Lung (tissue), 11 donors: ENCODE measurements at regions not wholly inside any gene's neighbourhood (a gene's known extent, or its start where the extent isn't known, plus 50 kb on each side); places are given as distances from the start of the nearest gene placed in this dataset.

Source experiments
- ATAC-seq: fragments of 200-7000 bp; cut with Tn5 transposase; one replicate; pipeline ENCODE4 v1.9.1; 2020; ENCODE audit warnings: moderate number of reproducible peaks; ENCODE audit not compliant: insufficient read depth, low FRiP score
- DNase-seq, 3 donors: peaks; one replicate each; pipeline ENCODE4 v3.0.0-alpha.2; 2013 to 2017
- H3K27ac ChIP-seq, 2 donors: one replicate each; pipeline ENCODE4 v1.5.1; 2013; ENCODE audit warnings: mild to moderate bottlenecking in 2 of 2, moderate library complexity in 2 of 2, control low read depth in 1 of 2, inconsistent platforms in 1 of 2, low read depth in 1 of 2, low read length in 1 of 2
- H3K27me3 ChIP-seq, 3 donors: one replicate each; pipeline ENCODE4 v1.5.1; 2013; ENCODE audit warnings: low read length in 2 of 3; ENCODE audit not compliant: control insufficient read depth in 3 of 3, insufficient read depth in 3 of 3
- H3K36me3 ChIP-seq, 4 donors: one replicate each; pipeline ENCODE4 v1.5.1; 2013; ENCODE audit warnings: low read length in 4 of 4, mild to moderate bottlenecking in 1 of 4, moderate library complexity in 1 of 4; ENCODE audit not compliant: control insufficient read depth in 4 of 4, insufficient read depth in 4 of 4
- H3K4me1 ChIP-seq, 5 donors: one replicate each; pipeline ENCODE4 v1.5.1; 2013; ENCODE audit warnings: low read length in 5 of 5, mild to moderate bottlenecking in 2 of 5, moderate library complexity in 1 of 5; ENCODE audit not compliant: control insufficient read depth in 5 of 5, insufficient read depth in 5 of 5
- H3K4me3 ChIP-seq: one replicate; pipeline ENCODE4 v1.5.1; 2013; ENCODE audit warnings: mild to moderate bottlenecking, control low read depth, moderate library complexity
- H3K9ac ChIP-seq, 2 donors: one replicate each; pipeline ENCODE4 v1.5.1; 2013; ENCODE audit warnings: low read length in 2 of 2, control low read depth in 1 of 2; ENCODE audit not compliant: insufficient read depth in 1 of 2
- H3K9me3 ChIP-seq, 4 donors: one replicate each; pipeline ENCODE4 v1.5.1; 2013; ENCODE audit warnings: low read length in 3 of 4, mild to moderate bottlenecking in 1 of 4, moderate library complexity in 1 of 4; ENCODE audit not compliant: control insufficient read depth in 4 of 4, insufficient read depth in 3 of 4
- CTCF ChIP-seq: IDR thresholded peaks from 2 replicates; pipeline ENCODE4 v1.5.1; 2012; ENCODE audit warnings: mild to moderate bottlenecking; ENCODE audit errors: control extremely low read depth, extremely low read depth
- WGBS, 2 donors: extraction: QIAGEN DNeasy Blood & Tissue Kit; methylation state at CpG; one replicate each; pipeline ENCODE4 v1.1.7; 2013; 5-methylcytosine and 5-hydroxymethylcytosine counted together
- donor health status: control.
- donor health status: control.
- donor health status: Bipolar disorder and iron deficiency.
- donor health status: healthy.
- donor health status: DM: yes; HTN: yes; CAD: no.

- Histone ChIP-seq H3K4me1 (no peaks in the 10 kb centered on the region), H3K9me3 (no peaks in the 10 kb centered on the region), H3K4me3 (no peak overlapping the region), H3K27me3 (no peaks in the 10 kb centered on the region), H3K9ac (no peak overlapping the region), H3K27ac (no peak overlapping the region), H3K36me3 (no peaks in the 10 kb centered on the region)
- TF ChIP-seq CTCF, result no peak
- ATAC-seq, result no peak
- WGBS, 2 donors, result 87 to 88% methylated on average over 9 of the region's 9 CpGs
- DNase-seq, result no peak
Measured at GRCh38 chr9:38284039-38284575, 108.4 kb upstream of the ALDH1B1 start.

GRCh38 chr9:38282756-38283155 is 109.7 kb upstream of the ALDH1B1 start:
- no peak for ATAC-seq
- 62 to 65% methylated on average over 4 of the region's 4 CpGs for WGBS, 2 donors

GRCh38 chr9:38281917-38282316 is 110.6 kb upstream of the ALDH1B1 start:
- Histone ChIP-seq H3K27me3 (no peaks in the 10 kb centered on the region), H3K4me3 (no peak overlapping the region), H3K4me1 (no peaks in the 10 kb centered on the region), H3K27ac (no peak overlapping the region), H3K36me3 (no peaks in the 10 kb centered on the region), H3K9ac (no peak overlapping the region), H3K9me3 (no peaks in the 10 kb centered on the region)
- DNase-seq (no peak), ATAC-seq (no peak)
- WGBS, 2 donors, result 77 to 94% methylated on average over 11 of the region's 11 CpGs
- TF ChIP-seq CTCF, result no peak

More at GRCh38 chr9:38282756-38283155, 109.7 kb upstream of the ALDH1B1 start:
- H3K27ac ChIP-seq, result no peak overlapping the region
- no peak overlapping the region for H3K9ac ChIP-seq
- no peak for TF ChIP-seq CTCF
- H3K9me3 ChIP-seq, result no peaks in the 10 kb centered on the region
- H3K36me3 ChIP-seq, result no peaks in the 10 kb centered on the region
- DNase-seq, result no peak
- H3K27me3 ChIP-seq, result no peaks in the 10 kb centered on the region
- H3K4me3 ChIP-seq, result no peak overlapping the region
- no peaks in the 10 kb centered on the region for H3K4me1 ChIP-seq

- no peak for TF ChIP-seq CTCF
- no peak for ATAC-seq
- Histone ChIP-seq H3K4me3 (no peak overlapping the region), H3K27me3 (no peaks in the 10 kb centered on the region), H3K36me3 (no peaks in the 10 kb centered on the region), H3K9me3 (no peaks in the 10 kb centered on the region), H3K27ac (no peak overlapping the region), H3K9ac (no peak overlapping the region), H3K4me1 (no peaks in the 10 kb centered on the region)
- 84 to 86% methylated on average over 4 of the region's 4 CpGs for WGBS, 2 donors
- DNase-seq, result no peak
Measured at GRCh38 chr9:38281196-38281595, 111.3 kb upstream of the ALDH1B1 start.
